HG03060 (cell line): ENCODE measurements at regions not wholly inside any gene's neighbourhood (a gene's known extent, or its start where the extent isn't known, plus 50 kb on each side); places are given as distances from the start of the nearest gene placed in this dataset.
"Not testable (repeated sequence)": the region's sequence is repeated elsewhere in the genome, so short reads cannot be mapped to it uniquely, and the experiment has no call there.

Source experiments
- ATAC-seq: cut with Tn5 transposase; IDR thresholded peaks from one replicate; pipeline ENCODE4 v1.9.1; 2021; ENCODE audit warnings: low read depth, moderate number of reproducible peaks; ENCODE audit not compliant: unreplicated experiment

GRCh38 chr1:245031041-245031440 is 123.7 kb upstream of the KIF26B start:
- ATAC-seq: no peak

DNA sequence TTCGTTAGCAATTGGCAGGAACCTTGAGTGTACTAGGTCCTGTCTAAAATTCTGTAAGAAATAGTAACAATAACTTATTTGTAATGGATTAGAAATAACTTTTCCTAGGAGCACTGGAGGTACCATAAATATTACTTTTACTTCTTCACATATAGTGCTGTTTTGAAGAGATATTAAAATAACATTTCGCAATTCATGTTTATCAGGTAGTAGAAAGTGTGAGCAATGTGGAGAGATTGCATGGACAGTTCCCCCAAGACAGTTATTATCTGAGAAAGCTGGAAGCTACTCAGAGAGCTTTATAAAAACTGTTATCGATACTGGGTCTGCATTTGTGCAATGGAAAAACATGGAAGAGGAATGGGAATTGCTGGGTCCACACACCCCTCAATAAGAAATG is 128.5 kb upstream of the KIF26B start:
- no peak for ATAC-seq

GRCh38 chr1:245025525-245025924 is 129.3 kb upstream of the KIF26B start:
- ATAC-seq: no peak

DNA sequence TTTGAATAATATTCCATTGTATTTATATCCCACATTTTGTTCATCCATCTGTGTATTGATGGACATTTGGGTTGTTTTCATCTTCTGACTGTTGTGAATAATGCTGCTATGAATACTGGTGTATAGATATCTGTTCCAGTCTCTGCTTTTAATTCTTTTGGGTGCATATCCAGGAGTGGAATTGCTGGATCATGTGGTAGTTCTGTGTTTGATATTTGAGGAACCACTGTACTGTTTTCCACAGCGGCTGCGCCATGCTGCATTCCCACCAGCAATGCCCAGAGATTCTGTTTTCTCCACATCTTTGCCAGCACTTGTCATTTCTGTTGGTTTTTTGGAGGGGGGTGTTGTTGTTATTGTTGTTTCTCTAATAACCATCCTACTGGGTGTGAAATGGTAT is 131.6 kb upstream of the KIF26B start:
- ATAC-seq: no peak

GRCh38 chr1:245019910-245020486 is 134.8 kb upstream of the KIF26B start:
- no peak for ATAC-seq

- no peak for ATAC-seq
Observed at GRCh38 chr1:245016700-245017099, 138.1 kb upstream of the KIF26B start.

GRCh38 chr1:245015031-245015430 is 139.8 kb upstream of the KIF26B start:
- ATAC-seq: no peak

DNA sequence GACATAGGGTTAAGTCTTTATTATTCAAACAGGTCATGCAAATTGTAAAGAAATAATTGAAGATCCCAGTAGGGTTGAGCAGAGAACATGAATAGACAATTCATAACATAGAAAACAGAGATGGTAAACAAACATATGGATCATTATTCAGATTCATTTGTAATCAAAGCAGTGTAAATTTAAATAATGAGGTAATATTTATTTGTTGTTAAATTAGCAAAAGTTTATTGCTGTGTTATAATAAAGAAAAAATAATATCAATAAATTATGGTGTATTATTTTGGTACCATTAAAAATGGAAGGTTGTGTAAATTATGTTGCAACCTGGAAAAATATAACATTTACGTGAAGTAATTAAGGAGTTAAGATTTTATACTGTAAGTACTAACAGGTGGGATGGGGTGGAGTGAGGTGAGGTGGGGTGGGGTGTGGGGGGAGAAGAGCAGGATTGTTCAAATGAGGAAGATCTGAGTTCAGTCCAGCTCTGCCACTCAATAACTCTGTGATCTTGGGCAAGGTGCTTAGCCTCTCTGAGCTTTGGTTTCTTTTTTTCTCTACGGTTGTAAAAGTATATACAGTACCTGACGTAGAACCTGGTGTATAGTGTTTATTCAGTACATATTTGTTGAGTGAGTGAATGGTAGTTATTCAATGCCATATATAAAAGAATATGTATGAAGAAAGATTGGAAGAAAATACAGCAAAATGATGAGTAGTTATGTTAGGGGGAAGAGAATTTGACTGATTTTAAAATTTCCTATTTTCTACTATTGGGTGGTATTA is 140.3 kb upstream of the KIF26B start:
- ATAC-seq: no peak

DNA sequence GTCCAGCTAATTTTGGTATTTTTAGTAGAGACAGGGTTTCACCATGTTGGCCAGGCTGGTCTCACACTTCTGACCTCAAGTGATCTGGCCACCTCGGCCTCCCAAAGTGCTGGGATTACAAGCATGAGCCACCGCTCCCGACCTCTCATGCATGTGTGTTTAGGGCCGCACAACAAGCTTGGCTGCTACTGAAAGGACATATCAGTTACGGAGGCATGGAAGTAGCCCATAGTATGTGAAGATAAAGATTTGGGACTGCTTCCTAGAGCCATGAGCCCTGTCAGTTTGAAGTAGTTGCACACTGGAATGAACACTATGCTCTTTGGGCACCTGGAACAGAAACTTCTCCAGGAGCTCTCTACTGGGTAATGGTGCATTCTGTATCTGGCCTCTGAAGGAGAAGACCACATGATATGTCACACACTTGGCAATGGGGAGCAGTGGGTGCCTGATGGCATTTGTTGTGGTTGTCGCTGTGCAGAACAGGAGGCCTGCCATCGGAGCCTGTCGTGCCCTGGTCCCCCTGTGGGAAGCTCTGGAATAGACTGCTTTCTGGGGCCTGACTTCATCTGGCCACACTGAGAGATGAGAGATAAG is 144.7 kb upstream of the KIF26B start:
- no peak for ATAC-seq

GRCh38 chr1:245008761-245009160 is 144.4 kb upstream of the HNRNPU start:
- no peak for ATAC-seq

DNA sequence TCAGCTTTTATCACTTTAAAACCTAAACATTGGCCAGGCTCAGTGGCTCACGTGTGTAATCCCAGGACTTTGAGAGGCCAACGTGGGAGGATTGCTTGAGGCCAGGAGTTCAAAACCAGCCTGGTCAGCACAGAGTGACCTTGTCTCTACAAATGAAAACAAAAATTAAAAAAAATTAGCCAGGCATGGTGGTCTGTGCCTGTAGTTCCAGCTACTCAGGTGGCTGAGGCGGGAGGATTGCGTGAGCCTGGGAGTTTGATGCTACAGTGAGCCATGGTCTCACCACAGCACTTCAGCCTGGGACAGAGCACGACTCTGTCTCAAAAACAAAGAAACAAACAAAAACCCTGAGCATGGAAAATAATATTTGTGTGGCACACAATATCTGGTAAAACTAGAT is 143.5 kb upstream of the HNRNPU start:
- no peak for ATAC-seq

- ATAC-seq: no peak
Observed at GRCh38 chr1:245003246-245003645, 138.9 kb upstream of the HNRNPU start.

- no peak for ATAC-seq
Observed at GRCh38 chr1:245001252-245001651, 136.9 kb upstream of the HNRNPU start.

- ATAC-seq: no peak
Observed at GRCh38 chr1:245000872-245001188, 136.5 kb upstream of the HNRNPU start.

DNA sequence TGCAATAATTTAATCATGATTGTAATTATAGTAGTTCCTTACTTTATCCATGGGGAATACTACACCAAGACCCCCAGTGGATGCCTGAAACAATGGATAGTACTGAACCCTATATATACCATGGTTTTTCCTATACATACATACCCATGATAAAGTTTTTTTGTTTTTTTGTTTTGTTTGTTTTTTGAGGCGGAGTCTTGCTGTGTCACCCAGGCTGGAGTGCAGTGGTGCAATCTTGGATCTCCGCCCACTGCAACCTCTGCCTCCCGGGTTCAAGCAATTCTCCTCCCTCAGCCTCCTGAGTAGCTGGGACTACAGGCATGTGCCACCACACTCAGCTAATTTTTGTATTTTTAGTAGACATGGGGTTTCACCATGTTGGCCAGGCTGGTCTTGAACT is 135.3 kb upstream of the HNRNPU start:
- ATAC-seq: not testable (repeated sequence)

DNA sequence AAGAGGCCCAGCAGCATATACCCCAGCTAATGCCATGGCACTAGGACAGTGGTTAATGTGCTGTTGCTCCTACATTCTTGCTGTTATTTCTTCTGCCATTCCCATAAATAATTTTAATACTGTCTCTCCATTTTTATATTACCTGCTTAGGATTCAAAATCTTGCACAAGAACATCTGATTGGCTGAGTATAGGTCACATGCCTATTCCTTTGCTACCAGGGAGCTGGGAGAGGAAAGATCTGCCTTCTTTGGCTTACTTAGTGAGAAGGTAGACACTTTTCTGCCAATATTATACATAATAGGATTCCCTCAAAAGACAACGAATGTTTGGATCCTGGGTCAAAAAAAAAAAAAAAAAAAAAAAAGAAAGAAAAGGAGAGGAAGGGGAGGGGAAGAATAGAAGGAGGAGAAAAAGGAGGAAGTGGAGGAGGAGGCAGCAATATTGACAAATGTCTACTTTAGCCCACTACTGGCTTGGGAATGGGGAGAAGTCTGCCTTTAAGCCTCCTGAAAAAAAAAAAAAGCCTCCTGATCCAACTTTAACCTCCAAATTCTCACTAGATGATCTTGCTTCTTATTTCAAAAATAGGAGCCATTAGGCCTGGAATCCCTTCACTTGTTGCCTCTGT is 134.5 kb upstream of the HNRNPU start:
- ATAC-seq: no peak

DNA sequence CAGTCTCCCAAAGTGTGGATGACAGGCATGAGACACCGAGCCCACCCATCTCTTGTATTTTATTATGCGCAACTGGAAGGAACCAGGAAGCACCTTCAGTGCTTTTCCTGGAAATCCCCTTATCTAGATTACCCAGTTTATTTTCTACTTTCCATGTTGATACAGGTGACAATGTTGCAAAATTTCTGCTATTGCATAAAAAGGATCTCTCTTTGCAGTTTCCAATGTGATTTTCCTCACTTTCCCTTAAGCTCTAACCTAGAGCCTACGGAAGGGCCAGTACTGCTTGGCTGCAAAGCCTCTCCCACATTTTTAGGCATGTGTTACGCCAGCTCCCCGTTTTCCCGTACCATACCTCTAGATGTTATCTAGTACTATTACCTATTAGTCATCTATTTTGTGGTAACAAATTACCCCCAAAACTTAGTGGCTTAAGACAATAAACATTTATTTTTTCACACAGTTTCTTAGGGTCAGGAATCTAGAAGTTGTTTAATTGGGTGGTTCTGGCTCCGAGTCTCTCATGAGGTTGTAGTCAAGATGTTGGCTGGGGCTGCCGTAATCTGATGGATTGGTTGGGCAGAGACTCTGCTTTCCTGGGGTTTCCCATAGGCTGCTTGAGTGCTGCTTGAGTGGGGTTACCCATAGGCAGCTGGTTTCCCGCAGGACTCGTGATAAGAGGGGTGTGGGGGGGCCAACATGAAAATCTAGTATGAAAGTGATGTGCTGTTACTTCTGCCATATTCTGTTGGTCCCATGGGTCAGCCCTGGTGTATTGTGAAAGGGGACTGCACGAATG is 131.5 kb upstream of the HNRNPU start:
- no peak for ATAC-seq

- ATAC-seq: no peak
Observed at GRCh38 chr1:244992833-244993232, 128.5 kb upstream of the HNRNPU start.

GRCh38 chr1:244989813-244990212 is 125.5 kb upstream of the HNRNPU start:
- no peak for ATAC-seq

DNA sequence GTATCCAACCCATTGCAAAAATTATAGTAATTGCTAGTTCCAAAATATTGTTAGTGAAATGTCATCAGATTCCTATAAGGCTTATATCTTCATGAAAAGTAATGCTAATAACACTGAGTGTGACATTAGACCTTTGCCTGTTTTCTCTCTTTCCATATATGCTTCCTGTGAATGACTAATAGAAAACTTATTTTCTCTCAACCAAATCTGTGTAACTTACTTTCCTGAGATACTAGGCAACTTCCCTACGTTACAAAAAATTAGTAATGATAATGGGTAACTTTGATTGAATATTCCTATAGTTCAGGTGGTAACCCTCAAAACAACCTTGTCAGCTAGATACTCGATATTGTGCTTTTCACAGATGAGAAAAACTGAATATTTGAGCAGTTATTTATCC is 124.2 kb upstream of the HNRNPU start:
- no peak for ATAC-seq

- no peak for ATAC-seq
Observed at GRCh38 chr1:244980605-244981004, 116.3 kb upstream of the HNRNPU start.
